ENCODE measurements at regions not wholly inside any gene's neighbourhood (a gene's known extent, or its start where the extent isn't known, plus 50 kb on each side); places are given as distances from the start of the nearest gene placed in this dataset.

DNA sequence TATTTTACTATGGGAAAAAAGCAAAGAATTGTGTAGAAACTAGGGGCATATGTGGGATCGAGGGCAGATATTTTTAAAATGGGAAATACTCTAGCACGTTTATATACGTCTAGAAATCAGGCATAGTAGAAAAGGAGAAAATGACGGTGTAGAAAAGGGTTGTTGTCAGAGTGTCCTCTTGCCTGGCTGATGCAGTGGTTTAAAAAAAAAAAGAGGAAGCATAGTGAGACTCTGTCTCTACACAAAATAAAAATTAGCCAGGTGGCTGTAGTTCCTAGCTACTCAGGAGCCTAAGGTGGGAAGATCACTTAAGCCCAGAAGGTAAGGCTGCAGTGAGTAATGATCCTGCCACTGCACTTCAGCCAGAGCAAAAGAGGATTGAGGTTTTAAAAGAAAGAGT is 64.7 kb upstream of the LRRC7 start:
- DNase-seq = no peak
- in situ Hi-C loops (cut with MboI; ENCODE audit: low pct_unique_long_range_greater_than_20kb, low sequenced_read_pairs) = no loop called here

DNA sequence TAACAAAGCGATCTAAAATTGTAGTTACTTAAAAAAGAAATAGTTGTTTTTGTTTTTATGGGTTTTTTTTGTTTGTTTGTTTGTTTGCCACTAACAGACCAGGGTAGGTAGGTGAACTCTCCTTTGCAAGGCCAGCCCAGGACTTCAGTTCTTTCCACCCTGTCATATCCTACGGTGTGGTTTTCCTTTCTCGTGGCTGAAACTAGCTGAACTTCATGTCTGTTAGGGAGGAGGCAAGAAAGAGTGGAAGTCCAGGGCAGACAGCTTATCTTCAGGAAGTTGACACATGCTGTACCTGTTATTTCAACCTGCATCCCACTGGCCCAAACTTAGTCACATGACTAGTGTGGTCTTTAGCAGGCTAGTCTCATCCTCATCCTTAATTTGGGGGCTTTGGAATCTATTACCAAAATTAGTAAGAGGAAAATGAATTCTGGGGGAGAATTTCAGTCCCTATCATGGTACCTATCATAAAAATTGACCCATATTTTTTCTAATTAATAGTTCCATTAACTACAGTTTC is 62.9 kb upstream of the LRRC7 start:
- in situ Hi-C loops (cut with MboI; ENCODE audit: low pct_unique_long_range_greater_than_20kb, low sequenced_read_pairs) = no loop called here
- no peak for DNase-seq

- DNase-seq = no peak
- in situ Hi-C loops (cut with MboI; ENCODE audit: low pct_unique_long_range_greater_than_20kb, low sequenced_read_pairs) = no loop called here
Observed at GRCh38 chr1:69506311-69506710, 61.4 kb upstream of the LRRC7 start.

GRCh38 chr1:69506721-69507120 is 61.0 kb upstream of the LRRC7 start:
- in situ Hi-C loops (cut with MboI; ENCODE audit: low pct_unique_long_range_greater_than_20kb, low sequenced_read_pairs) = no loop called here

GRCh38 chr1:69510026-69510425 is 57.7 kb upstream of the LRRC7 start:
- in situ Hi-C loops (cut with MboI; ENCODE audit: low pct_unique_long_range_greater_than_20kb, low sequenced_read_pairs) = no loop called here
- no peak for DNase-seq

More at GRCh38 chr1:69506721-69507120, 61.0 kb upstream of the LRRC7 start:
- no peak for DNase-seq

DNA sequence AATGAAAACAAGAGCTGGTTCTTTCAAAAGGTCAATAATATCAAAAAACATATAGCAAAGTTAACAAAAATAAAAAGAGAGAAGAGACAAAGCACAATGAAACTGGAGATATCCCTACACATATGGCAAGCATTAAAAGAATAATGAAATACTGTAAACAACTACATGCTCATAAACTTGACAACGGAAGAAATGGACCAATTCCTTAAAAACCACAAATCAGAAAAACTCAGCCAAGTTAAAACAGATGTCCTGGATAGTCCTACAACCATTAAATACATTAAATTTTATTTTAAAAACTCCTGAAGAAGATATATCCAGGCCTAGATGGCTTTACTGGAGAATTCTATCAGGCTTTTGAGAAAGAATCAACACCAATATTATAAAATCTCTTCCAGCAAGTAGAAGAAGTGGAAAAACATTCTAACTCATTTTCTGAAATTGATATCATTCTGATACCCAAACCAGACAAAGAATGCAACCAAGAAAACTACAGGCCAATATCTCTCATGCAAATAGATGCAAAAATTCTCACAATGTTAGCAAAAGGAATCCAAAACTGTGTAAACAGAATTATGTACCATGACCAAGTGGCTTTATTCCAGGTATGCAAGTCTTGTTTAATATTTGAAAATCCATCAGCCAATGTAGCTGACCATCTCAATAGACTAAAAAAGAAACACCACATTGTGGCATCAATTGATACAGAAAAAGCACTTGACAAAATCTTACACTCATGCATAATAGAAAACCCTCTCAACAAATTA is 56.1 kb upstream of the LRRC7 start:
- DNase-seq = no peak
- in situ Hi-C loops (cut with MboI; ENCODE audit: low pct_unique_long_range_greater_than_20kb, low sequenced_read_pairs) = no loop called here

- DNase-seq = no peak
- in situ Hi-C loops (cut with MboI; ENCODE audit: low pct_unique_long_range_greater_than_20kb, low sequenced_read_pairs) = no loop called here
Observed at GRCh38 chr1:69513601-69514000, 54.1 kb upstream of the LRRC7 start.
